Hematopoietic multipotent progenitor cell (in vitro differentiated cells): ENCODE measurements at regions not wholly inside any gene's neighbourhood (a gene's known extent, or its start where the extent isn't known, plus 50 kb on each side); places are given as distances from the start of the nearest gene placed in this dataset.
"Not testable (repeated sequence)": the region's sequence is repeated elsewhere in the genome, so short reads cannot be mapped to it uniquely, and the experiment has no call there.

Experiments used
- DNase-seq, 3 donors: peaks; one replicate each; pipeline ENCODE4 v3.0.0-alpha.2; 2011 to 2015; ENCODE audit warnings: low read depth in 2 of 3, low spot score in 2 of 3

- no peak for DNase-seq
Measured at GRCh38 chr1:224061436-224061835, 52.5 kb upstream of the FBXO28 start.

- no peak for DNase-seq
Measured at GRCh38 chr1:224059897-224060427, 53.9 kb upstream of the FBXO28 start.

GRCh38 chr1:224058303-224058702 lies 55.6 kb upstream of the FBXO28 start:
- no peak for DNase-seq

- DNase-seq = no peak
Measured at GRCh38 chr1:224057461-224058199, 56.3 kb upstream of the FBXO28 start.

GRCh38 chr1:224054611-224055010 lies 59.3 kb upstream of the FBXO28 start:
- no peak for DNase-seq

GRCh38 chr1:224054012-224054411 lies 59.9 kb upstream of the FBXO28 start:
- peak in 1 of 3 donors; percentile 29 for DNase-seq

GRCh38 chr1:224053456-224053855 lies 60.5 kb upstream of the FBXO28 start:
- no peak for DNase-seq

GRCh38 chr1:224052772-224053171 lies 61.1 kb upstream of the FBXO28 start:
- DNase-seq = no peak

- DNase-seq = not testable (repeated sequence)
Measured at GRCh38 chr1:224051782-224052181, 62.1 kb upstream of the FBXO28 start.

GRCh38 chr1:224051086-224051406 lies 62.9 kb upstream of the FBXO28 start:
- no peak for DNase-seq

GRCh38 chr1:224047538-224047937 lies 66.4 kb upstream of the FBXO28 start:
- no peak for DNase-seq

GRCh38 chr1:224045556-224045955 lies 68.4 kb upstream of the FBXO28 start:
- no peak for DNase-seq

GRCh38 chr1:224044420-224044819 lies 69.5 kb upstream of the FBXO28 start:
- no peak for DNase-seq

- no peak for DNase-seq
Measured at GRCh38 chr1:224042557-224043118, 71.3 kb upstream of the FBXO28 start.

GRCh38 chr1:224041032-224041431 lies 72.9 kb upstream of the FBXO28 start:
- no peak for DNase-seq

- not testable (repeated sequence) for DNase-seq
Measured at GRCh38 chr1:224040423-224040822, 73.5 kb upstream of the FBXO28 start.

- DNase-seq = not testable (repeated sequence)
Measured at GRCh38 chr1:224040006-224040405, 73.9 kb upstream of the FBXO28 start.

- DNase-seq = not testable (repeated sequence)
Measured at GRCh38 chr1:224038832-224039231, 75.1 kb upstream of the FBXO28 start.

GRCh38 chr1:224037362-224037761 lies 76.5 kb upstream of the FBXO28 start:
- not testable (repeated sequence) for DNase-seq

- DNase-seq = not testable (repeated sequence)
Measured at GRCh38 chr1:224032608-224033276, 81.2 kb upstream of the FBXO28 start.

- not testable (repeated sequence) for DNase-seq
Measured at GRCh38 chr1:224031986-224032385, 81.9 kb upstream of the FBXO28 start.

- not testable (repeated sequence) for DNase-seq
Measured at GRCh38 chr1:224030257-224030656, 83.7 kb upstream of the FBXO28 start.
